Osteoblast (primary cell): ENCODE measurements at regions not wholly inside any gene's neighbourhood (a gene's known extent, or its start where the extent isn't known, plus 50 kb on each side); places are given as distances from the start of the nearest gene placed in this dataset.
A peak's percentile ranks its signal among the peaks of the same experiment; 100 is the strongest.

Experiments used
- DNase-seq: peaks from one replicate; pipeline ENCODE4 v3.0.0; 2011; ENCODE audit warnings: low spot score, mixed read lengths; ENCODE audit not compliant: insufficient read length; ENCODE audit errors: missing footprints
- H2AFZ ChIP-seq: 2 replicates; pipeline ENCODE4 v1.6.0; 2011; ENCODE audit warnings: mild to moderate bottlenecking, low read length
- H3K27ac ChIP-seq: 2 replicates; pipeline ENCODE4 v1.5.1; 2011; ENCODE audit warnings: mild to moderate bottlenecking, low read depth, low read length, moderate library complexity
- H3K27me3 ChIP-seq: 2 replicates; pipeline ENCODE4 v1.6.0; 2012; ENCODE audit warnings: mild to moderate bottlenecking, control low read depth, inconsistent platforms, low read length, moderate library complexity; ENCODE audit not compliant: insufficient read depth
- H3K36me3 ChIP-seq: 2 replicates; pipeline ENCODE4 v1.5.1; 2011; ENCODE audit warnings: mild to moderate bottlenecking, low read length, control low read depth, moderate library complexity; ENCODE audit not compliant: insufficient read depth
- H3K4me1 ChIP-seq: 2 replicates; pipeline ENCODE4 v1.5.1; 2011; ENCODE audit warnings: mild to moderate bottlenecking, low read length, control low read depth, moderate library complexity; ENCODE audit not compliant: insufficient read depth
- H3K4me2 ChIP-seq: 2 replicates; pipeline ENCODE4 v1.6.0; 2011; ENCODE audit warnings: mild to moderate bottlenecking, low read length; ENCODE audit not compliant: insufficient read depth
- H3K4me3 ChIP-seq: fragments of 200-600 bp; sonication (generic); 3 replicates; pipeline ENCODE4 v1.5.1; 2012; ENCODE audit warnings: mild to moderate bottlenecking, low read length, inconsistent platforms; ENCODE audit not compliant: insufficient read depth
- H3K79me2 ChIP-seq: 2 replicates; pipeline ENCODE4 v1.6.0; 2012; ENCODE audit warnings: mild to moderate bottlenecking, low read length, control low read depth, inconsistent platforms; ENCODE audit not compliant: insufficient read depth
- H3K9me3 ChIP-seq: 2 replicates; pipeline ENCODE4 v1.5.1; 2011; ENCODE audit warnings: low read depth, low read length, control low read depth
- H4K20me1 ChIP-seq: 2 replicates; pipeline ENCODE4 v1.6.0; 2012; ENCODE audit warnings: mild to moderate bottlenecking, low read length, control low read depth; ENCODE audit not compliant: insufficient read depth
- CTCF ChIP-seq: IDR thresholded peaks from 2 replicates; pipeline ENCODE4 v1.5.1; 2011; ENCODE audit warnings: mild to moderate bottlenecking, low read depth, low read length, moderate library complexity; ENCODE audit errors: extremely low read depth

- TF ChIP-seq CTCF: no peak
- Histone ChIP-seq H3K9me3 (no peaks in the 10 kb centered on the region), H3K79me2 (no peaks in the 10 kb centered on the region), H3K27me3 (peaks cover 22% of the 10 kb centered on the region), H3K27ac (no peak overlapping the region), H3K4me2 (no peak overlapping the region), H3K4me3 (no peak overlapping the region), H2AFZ (no peak overlapping the region), H3K4me1 (no peaks in the 10 kb centered on the region), H3K36me3 (no peaks in the 10 kb centered on the region), H4K20me1 (no peaks in the 10 kb centered on the region)
- no peak for DNase-seq
These were observed 327.8 kb downstream of the MIAT start for GRCh38 chr22:26985206-26985605.

- Histone ChIP-seq H3K4me1 (no peaks in the 10 kb centered on the region), H3K27me3 (peaks cover 25% of the 10 kb centered on the region), H3K9me3 (no peaks in the 10 kb centered on the region), H2AFZ (no peak overlapping the region), H4K20me1 (no peaks in the 10 kb centered on the region), H3K36me3 (no peaks in the 10 kb centered on the region), H3K79me2 (no peaks in the 10 kb centered on the region), H3K4me3 (no peak overlapping the region), H3K4me2 (no peak overlapping the region), H3K27ac (no peak overlapping the region)
- peak; percentile 31 for DNase-seq
- TF ChIP-seq CTCF: no peak
These were observed 328.8 kb downstream of the MIAT start for GRCh38 chr22:26985931-26986782.

GRCh38 chr22:26986884-26987283 is 329.5 kb downstream of the MIAT start:
- Histone ChIP-seq H3K79me2 (no peaks in the 10 kb centered on the region), H2AFZ (no peak overlapping the region), H4K20me1 (no peaks in the 10 kb centered on the region), H3K9me3 (no peaks in the 10 kb centered on the region), H3K27ac (no peak overlapping the region), H3K4me3 (no peak overlapping the region), H3K4me2 (no peak overlapping the region), H3K36me3 (no peaks in the 10 kb centered on the region), H3K4me1 (no peaks in the 10 kb centered on the region), H3K27me3 (peaks cover 29% of the 10 kb centered on the region)
- peak; percentile 75 for DNase-seq
- no peak for TF ChIP-seq CTCF

- Histone ChIP-seq H3K36me3 (no peaks in the 10 kb centered on the region), H2AFZ (no peak overlapping the region), H3K4me3 (no peak overlapping the region), H4K20me1 (no peaks in the 10 kb centered on the region), H3K4me1 (no peaks in the 10 kb centered on the region), H3K79me2 (no peaks in the 10 kb centered on the region), H3K4me2 (no peak overlapping the region), H3K9me3 (no peaks in the 10 kb centered on the region), H3K27ac (no peak overlapping the region), H3K27me3 (peaks cover 17% of the 10 kb centered on the region)
- TF ChIP-seq CTCF: no peak
- DNase-seq: no peak
These were observed 333.3 kb downstream of the MIAT start for GRCh38 chr22:26990503-26991189.
